ENCODE measurements at regions not wholly inside any gene's neighbourhood (a gene's known extent, or its start where the extent isn't known, plus 50 kb on each side); places are given as distances from the start of the nearest gene placed in this dataset.

DNA sequence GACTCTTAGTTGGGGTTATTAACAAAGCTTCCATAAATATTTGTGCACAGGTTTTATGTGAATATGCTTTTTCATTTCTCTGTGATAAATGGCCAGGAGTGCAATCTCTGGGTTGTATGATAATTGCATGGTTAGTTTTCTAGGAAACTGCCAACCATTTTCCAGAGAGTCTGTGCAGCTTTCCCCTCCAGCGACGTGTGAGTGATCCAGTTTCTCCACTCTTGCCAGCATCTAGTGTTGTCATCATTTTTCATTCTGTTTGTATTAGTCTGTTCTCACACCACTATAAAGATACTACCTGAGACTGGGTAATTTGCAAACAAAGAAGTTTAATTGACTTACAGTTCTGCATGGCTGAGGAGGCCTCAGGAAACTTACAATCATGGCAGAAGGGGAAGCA is 319.6 kb upstream of the SHH start:
- TF ChIP-seq CTCF (IDR thresholded peaks at IDR 0.05; ENCODE audit: extremely low read depth, missing control alignments), result no peak
- DNase-seq (ENCODE audit: low spot score), result no peak

DNA sequence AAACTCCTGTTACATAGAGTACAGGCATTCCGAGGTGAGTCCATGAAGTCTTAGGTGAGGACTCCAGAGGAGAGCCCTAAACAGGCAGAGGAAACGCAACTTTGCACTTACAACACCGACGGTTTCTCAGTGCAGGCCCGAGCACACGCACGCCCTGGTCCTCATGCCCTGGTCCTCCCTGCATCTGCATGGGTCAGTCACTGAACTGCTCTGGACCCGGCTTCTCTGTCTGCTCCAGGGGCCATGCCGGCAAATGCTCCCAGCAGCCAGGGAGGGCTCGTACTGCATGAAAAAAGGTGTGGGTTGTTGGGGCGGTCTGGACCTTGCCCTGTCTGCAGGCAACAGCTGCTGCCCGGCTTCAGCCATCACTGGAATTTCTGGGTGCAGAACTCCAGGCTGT is 317.3 kb upstream of the SHH start:
- TF ChIP-seq CTCF (IDR thresholded peaks at IDR 0.05; ENCODE audit: extremely low read depth, missing control alignments), result no peak
- no peak for DNase-seq (ENCODE audit: low spot score)

GRCh38 chr7:156128496-156128895 is 316.2 kb upstream of the SHH start:
- DNase-seq (ENCODE audit: low spot score), result no peak

GRCh38 chr7:156127166-156128134 is 315.2 kb upstream of the SHH start:
- DNase-seq (ENCODE audit: low spot score), result no peak
- no peak for TF ChIP-seq CTCF (IDR thresholded peaks at IDR 0.05; ENCODE audit: extremely low read depth, missing control alignments)

More at GRCh38 chr7:156128496-156128895, 316.2 kb upstream of the SHH start:
- no peak for TF ChIP-seq CTCF (IDR thresholded peaks at IDR 0.05; ENCODE audit: extremely low read depth, missing control alignments)

GRCh38 chr7:156125841-156126730 is 313.8 kb upstream of the SHH start:
- TF ChIP-seq CTCF (IDR thresholded peaks at IDR 0.05; ENCODE audit: extremely low read depth, missing control alignments), result no peak
- DNase-seq (ENCODE audit: low spot score), result no peak

DNA sequence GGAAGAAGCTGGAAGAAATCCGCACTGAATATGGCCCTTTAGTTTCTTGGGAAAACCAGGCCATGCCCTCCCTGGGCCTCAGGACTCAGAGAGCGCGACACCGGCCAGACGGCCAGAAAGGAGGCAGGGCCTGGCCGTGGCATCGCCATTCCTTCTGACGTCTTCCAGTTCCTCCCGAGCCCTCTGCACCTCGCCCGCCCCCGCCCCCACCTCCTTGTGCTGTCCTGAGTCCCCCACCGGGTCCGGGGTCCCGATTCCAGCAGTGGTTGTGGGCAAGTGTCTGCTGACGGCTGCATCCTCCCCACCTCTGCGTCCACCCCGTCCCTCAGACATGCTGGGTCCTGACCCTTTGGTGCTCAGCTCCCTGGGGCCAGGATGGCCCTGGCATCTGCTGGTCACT is 312.1 kb upstream of the SHH start:
- TF ChIP-seq CTCF (IDR thresholded peaks at IDR 0.05; ENCODE audit: extremely low read depth, missing control alignments), result no peak
- DNase-seq (ENCODE audit: low spot score), result no peak

- no peak for DNase-seq (ENCODE audit: low spot score)
- TF ChIP-seq CTCF (IDR thresholded peaks at IDR 0.05; ENCODE audit: extremely low read depth, missing control alignments), result no peak
Measured at GRCh38 chr7:156123362-156123761, 311.1 kb upstream of the SHH start.
